ENCODE measurements at regions not wholly inside any gene's neighbourhood (a gene's known extent, or its start where the extent isn't known, plus 50 kb on each side); places are given as distances from the start of the nearest gene placed in this dataset.

DNA sequence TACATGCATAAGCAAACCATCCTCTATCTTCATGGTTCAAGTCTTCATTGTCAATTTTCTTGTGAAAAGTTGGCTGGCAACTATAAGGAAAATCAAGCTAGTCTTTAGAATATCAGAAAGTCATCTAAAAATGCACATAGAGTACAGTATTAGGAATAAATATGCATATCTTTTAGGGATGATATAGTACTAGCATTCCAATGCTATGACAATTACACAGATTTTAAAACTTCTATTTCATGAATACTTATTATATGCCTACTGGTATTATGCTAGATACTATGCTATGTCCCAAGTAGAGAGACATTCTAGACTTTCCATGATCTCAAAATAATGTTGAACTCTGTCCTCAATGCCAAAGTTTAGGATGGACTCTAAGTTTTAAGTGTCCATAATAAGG lies 81.3 kb upstream of the NAALADL2 start:
- DNase-seq (ENCODE audit: low read depth): no peak

DNA sequence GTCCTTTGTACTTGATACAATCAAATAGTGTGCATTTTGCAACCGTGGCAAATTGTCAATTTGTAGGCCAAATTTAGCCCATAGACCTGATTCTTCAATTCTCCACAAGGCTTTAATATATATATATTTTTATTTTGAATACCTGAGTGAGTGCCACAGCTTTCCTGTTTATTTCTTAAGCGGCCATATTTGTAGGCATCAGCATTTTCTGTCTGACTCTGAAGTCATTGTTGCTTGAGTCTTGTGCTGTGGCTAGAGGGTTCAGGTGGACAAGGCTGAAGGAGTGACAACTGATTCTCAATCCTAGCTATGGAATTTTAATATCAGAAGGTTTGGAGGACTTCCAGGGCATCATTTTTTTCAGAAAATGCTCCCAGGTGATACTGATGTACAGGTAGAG lies 75.6 kb upstream of the NAALADL2 start:
- no peak for DNase-seq (ENCODE audit: low read depth)

DNA sequence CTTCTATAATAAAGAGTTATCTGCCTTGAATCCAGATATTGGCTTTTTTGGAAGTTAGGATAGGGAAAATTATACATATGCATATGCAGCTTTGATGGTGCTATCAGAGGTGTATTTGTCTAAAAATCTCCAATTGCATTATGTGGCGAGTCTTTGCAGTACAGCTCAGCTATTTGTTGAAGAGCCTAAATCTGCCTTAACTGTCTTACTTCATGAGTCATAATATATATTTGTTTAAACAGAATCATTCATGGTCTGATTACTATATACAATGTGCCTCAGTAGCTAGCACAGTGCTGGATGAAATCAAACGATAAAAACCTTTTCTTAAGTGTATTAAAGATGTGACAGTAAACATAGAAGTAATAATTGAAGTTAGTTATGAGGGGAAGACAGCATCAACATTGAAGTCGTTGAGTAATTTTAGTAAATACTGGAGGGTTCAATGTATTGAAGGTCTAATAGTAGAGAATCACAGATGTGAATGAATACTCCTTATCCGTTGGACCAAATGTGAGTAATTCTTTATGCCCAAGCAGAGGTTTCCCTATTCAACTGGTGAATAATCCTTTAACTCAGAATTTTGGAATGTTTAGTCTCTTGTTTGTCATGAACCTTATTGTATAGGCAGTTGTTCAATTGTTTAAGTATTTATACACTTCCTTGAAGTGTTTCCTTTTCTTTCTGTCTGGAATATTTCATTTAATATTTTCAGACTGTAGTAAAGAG lies 74.8 kb upstream of the NAALADL2 start:
- DNase-seq (ENCODE audit: low read depth): no peak

DNA sequence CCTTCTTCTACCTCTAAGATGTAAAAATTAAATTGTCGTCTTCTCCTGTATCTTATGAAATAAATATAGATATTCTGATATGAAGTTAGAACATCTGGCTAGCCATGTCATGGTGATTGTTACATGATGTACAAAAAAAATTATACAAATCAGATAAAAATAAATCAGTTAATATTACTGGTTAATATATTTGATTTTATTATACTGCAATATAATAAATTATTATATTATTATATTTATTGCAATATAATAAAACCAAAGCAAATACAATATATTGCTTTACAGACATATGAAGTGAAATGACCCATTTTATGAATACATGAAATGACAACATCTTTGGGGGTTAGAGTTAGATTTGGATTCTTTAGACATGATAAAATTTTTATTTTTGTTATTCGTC lies 72.3 kb upstream of the NAALADL2 start:
- DNase-seq (ENCODE audit: low read depth): no peak

DNA sequence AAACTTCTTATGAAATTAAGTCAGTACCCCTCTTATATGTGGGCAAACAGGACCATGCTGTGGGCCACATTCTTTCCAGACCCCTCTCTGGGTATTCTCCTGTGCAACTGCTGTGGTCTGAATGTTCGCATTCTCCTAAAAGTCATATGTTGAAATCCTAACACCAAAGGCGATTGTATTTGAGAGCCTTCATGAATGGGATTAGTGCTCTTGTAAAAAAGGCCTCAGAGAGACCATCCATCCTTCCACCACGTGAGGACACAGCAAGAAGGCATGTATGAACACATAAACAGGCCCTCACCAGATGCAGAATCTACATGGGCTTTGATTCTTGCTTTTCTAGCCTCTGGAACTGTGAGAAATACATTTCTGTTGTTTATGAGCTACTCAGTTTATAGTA lies 68.0 kb upstream of the NAALADL2 start:
- DNase-seq (ENCODE audit: low read depth): no peak

DNA sequence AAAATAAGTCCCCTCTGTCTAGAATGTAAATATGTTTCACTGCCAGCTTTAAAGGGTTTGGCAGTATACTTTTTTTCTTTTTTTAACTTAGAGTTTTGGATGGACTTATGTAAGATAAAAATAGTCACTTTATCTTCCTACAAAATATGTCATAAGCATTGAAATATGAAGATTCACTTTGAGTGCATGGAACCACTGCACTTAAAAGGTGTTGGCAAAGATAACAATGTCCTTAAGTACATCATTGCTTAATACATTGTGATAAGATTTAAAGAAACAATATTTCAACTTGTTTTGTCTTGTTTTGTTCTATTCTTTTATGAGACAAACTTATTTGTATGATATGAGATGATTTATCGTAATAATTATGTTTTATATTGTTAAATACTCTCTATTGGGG lies 66.3 kb upstream of the NAALADL2 start:
- DNase-seq (ENCODE audit: low read depth): no peak

All from GM04504 (cell line).